CD4-positive, alpha-beta T cell treated with Interleukin-1 beta for 1 hour (primary cell): ENCODE measurements at regions not wholly inside any gene's neighbourhood (a gene's known extent, or its start where the extent isn't known, plus 50 kb on each side); places are given as distances from the start of the nearest gene placed in this dataset.
"Not testable (repeated sequence)": the region's sequence is repeated elsewhere in the genome, so short reads cannot be mapped to it uniquely, and the experiment has no call there.

ENCODE experiments used
- DNase-seq, 2 donors: peaks; one replicate each; pipeline ENCODE4 v3.0.0-alpha.2; 2020 to 2022

DNA sequence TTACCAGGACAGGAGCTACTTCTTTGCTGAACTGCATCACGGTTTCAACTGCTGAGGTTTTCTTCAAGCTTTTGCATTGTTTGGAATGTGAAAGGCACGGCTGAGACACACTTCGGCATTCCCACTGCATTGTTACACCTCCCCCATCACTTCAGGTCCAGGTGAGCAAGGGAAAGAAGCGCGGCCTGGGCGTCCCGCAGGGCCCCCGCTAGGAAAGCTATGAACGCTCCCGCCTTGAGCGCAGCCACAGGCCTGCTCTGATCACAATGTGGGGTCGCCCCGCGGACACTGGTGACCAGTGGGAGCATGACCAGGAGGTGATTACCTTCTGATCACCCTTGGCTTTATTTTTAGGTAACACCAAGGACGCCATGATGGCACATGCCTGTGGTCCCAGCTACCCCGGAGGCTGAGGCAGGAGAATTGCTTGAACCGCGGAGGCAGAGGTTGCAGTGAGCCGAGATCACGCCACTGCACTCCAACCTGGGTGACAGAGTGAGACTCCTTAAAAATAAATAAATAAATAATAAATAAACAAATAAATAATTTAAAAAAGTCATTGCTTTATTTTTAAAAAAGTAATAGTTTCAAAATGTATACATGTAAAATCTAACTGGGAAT, 82.2 kb upstream of the ANTXRL start:
- DNase-seq, result not testable (repeated sequence)

DNA sequence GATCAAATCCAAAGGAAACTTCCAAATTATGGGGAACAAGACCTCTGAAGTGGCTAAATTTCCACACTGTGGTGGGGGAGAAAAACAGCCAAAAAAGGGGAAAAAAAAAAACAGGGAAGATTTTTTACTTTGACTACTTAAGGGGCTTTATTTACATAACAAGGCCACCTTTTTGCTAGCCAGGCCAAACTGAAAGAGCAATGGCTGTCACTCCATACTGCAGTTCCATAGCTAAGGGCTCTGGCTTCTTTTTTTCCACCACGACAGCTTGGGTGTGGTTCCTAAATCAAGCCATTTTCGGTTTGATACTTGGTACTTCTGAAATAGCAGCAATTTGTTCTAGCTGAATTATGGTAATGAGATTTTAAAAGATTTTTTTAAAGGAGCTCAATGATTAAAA, 76.4 kb upstream of the ANTXRL start:
- DNase-seq, result not testable (repeated sequence)

DNA sequence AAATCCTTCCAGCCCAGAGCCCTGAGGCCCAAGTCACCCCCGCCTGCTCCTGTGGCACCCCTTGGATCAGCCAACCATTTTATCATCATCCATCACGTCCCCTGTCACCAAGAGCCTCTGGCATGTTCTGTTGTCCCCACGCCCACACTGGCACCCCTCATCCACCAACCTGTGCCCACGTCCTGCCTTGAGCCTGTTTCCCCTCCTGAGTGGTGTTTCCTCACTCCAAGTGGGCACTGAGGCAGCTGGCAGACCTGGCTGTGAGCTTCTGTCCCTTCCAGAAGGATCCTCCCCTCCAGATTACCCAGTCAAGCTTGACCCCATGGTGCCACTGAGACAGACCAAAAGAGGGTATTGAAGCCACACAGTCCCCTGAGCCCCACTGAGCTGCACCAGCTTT, 71.4 kb upstream of the ANTXRL start:
- no peak for DNase-seq

DNA sequence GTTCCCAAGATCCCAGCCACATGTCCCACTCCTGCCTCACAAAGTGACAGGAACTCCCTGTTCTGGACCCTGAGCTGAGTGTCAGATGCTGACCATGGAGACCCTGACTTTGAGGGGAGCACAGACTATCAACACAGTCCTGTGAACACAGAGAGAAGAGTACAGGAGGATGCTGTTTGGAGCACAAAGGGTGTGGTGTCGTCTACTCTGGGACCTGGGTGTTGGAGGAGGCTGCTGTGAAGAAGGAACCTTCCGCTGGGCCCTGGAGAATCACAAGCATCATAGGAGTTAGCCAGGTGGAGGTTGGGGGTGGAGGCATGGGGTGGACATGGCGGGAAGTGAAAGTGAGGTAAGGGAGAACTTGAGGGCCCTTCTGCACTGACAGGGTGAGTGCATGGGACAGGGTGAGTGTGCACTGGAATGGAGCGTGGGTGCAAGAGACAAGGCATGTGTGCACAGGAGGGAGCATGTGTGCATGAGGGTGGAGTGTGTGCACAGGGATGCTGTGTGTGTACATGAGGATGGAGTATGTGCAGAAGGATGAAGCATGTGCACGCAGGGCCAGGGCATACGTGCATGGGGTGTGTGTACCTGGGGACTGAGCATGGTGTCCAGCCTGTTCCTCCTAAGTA, 70.7 kb upstream of the ANTXRL start:
- no peak for DNase-seq

DNA sequence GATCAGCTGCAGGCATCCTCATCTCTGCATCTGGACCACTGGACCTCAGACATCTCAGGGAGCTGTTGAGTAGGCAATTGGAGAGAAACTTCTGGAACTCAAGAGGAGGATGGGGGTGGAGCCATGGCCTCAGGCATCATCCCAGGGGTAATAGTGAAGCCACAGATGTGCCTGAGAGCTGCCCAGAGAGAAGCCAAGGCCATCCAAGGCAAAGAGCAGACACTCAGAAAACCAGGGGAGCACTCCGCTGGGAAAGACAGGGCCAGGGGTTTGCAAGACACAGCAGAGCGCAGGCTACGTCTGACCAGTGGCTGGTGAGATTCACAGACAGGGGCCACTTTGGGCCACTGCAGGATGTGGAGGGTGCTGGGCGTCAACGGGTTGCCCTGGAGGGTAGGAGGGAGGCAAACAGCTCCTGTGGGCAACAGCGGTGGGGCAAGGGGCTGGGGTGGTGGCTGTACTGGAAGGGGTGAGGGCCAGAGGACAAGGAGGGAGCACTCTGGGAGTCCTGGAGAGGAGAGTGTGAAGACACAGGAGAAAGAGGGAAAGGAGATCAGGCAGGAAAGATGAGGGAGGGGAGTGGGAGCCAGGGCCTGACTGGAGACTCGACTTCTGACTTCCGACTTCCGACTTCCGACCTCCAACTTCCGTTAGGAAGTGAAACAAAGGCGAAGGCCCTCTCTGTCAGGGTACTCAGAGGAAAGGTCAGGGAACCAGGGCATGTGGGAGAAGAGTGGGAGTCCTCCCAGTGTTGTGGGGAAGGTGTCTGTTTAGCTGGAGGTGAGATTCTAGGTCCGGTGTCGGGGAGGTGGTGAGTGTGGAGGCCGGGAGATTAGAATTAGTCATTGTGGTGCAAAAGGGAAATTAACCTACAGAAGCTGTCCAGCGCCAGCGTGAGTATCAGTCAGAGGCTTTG, 69.7 kb upstream of the ANTXRL start:
- DNase-seq, result no peak

DNA sequence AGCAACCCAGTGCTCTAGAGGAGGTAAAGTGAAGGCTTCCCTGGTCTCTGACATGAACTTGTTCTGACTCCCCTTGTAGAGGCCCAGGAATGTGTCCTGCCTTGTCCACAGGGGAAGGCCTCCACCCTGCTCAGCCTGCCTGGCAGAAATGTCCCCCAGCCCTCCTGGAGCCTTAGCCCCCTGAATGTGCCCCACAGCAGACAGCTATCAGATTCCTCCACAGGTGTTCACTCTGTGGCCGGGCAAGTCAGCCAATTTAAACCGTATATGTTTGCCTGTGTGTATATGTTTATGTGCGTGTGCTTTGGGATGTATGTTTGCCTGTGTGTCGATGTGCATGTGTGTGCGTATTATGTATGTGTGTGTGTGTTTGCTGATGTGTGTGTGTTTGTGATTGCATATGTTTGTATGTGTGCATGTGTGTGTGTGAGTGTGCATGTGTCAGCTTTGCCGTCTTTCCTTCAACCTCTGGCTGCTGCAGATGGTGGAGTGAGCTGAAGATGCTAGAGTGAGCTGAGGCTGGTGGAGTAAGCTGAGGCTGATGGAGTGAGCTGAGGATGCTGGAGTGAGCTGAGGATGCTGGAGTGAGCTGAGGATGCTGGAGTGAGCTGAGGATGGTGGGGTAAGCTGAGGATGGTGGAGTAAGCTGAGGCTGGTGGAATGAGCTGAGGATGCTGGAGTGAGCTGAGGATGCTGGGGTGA, 68.9 kb upstream of the ANTXRL start:
- no peak for DNase-seq

DNA sequence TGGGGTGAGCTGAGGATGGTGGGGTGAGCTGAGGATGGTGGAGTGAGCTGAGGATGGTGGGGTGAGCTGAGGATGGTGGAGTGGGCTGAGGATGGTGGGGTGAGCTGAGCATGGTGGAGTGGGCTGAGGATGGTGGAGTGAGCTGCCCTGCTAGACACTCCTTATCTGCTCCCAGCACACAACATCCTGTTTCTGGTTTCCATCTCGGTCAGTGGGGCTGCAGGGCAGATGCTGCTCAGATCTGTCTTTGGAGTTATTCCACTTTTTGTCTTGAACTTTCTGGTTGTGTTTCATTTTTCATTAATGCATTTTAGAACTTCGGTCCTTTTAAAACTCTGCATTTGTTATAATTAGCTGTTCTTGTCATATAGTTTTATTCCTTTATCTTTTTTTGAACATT, 67.9 kb upstream of the ANTXRL start:
- DNase-seq, result no peak

DNA sequence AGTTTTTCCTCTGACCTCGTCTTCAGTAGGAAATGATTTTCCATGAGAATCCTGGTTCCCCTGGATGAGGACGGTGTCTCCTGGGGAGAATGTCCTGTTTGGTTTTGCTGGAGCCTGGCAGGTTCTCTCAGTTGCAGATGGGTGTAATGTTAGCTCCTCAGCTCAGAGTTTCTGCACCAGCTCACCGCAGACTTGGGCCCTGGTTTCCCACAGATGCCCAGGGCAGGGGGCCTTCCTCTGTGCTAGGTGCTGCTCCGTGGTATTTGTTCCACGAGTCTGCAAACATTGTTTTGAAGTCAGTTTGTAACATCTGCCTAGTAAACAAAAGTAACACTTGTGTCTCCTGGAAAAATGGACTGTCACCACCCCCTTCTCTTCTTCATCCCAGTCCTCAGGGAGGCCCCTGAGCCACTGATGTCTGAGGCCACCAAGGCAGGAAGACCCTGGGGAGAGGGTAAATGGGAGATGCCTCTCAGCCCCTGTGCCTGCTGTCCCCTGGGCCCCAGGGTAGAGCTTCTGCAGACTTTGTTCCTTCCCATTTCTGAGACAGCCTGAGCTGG, 67.3 kb upstream of the ANTXRL start:
- not testable (repeated sequence) for DNase-seq

DNA sequence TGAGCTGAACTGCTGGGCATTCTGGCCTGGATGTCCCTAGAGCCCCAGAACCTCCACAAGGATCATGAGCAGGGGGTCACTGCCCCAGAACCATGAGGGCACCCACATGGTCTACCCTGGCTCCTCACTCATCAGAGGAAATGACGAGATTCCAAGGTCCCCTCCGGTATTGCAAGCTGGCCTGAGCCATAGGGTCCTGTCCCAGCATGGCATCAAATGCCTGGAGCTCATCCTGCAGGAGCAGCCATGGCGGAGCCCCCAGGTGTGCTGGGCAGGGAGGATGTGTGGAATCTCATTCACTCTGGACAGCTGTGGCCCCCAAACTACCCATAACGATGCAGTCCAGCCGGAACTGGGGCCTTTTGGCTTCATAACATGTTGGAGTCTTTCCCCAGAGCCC, 66.6 kb upstream of the ANTXRL start:
- no peak for DNase-seq

DNA sequence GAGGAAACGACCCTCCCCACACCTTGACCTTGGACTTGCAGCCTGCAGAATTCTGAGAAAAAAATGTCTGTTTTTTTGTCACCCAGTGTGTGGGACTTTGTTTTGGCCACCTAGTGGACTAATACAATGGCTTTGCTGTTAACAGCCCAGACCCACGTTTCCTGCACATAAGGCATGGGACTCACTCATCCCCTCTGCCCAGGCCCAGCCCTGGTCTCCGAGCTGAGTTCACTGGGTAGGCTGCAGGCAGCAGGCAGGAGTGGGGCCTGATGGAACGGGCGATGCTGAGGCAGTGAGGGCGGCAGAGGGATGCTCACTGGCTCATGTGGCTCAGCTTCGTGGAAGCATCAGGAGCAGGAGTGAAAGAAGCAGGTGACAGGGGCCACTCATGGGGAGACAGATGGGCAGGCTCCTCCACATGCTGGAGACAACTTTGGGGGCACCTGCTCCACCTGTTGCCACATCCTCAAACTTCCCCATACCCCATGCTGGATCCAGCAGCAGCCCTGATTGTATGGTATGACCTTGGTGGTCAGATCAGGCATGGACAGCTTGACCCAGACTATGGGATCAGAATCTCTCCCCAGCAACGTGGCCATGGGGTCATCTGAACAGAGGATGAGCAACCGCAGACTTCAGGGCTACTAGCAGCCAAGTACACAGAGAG, 65.8 kb upstream of the ANTXRL start:
- no peak for DNase-seq

DNA sequence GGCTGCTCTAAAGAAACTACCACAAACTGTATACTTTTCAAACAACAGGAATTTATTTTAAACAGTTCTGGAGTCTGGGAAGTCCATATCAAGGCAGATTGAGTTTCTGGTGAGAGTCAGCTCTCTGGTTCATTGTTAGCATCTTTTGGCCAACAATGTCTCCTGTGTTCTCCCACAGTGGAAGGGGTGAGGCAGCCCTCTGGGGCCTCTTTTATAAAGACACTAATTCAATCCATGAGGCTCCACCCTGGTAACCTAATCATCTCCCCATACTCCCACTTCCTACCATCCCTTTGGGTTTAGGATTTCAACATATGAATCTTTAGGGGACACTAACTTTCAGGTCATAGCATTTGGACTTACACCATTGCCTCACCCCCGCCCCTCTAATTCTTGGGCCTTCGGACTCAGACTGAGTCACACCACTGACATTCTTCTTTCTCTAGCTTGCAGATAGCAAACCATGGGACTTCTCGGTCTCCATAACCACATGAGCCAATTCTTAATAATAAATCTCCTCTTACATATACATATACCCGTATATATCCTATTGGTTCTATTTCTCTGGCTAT, 64.3 kb upstream of the ANTXRL start:
- DNase-seq, result no peak

DNA sequence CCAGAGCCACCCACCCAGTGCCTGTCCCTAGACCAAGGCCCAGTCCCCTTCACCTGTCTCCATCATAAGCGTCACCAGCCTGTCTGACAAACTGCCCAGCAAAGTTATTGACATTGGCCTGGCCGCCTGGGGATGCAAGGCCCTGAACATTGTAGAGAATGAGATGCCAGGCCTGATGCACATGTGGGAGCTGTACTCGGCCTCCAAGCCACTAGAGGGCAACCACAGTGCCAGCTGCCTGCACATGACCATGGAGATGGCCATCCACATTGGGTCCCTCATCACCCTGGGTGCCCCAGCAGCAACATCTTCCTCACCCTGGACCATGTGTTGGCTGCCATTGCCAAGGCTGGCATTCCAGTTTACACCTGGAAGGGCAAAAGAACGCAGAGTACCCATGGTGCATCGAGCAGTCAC, 63.7 kb upstream of the ANTXRL start:
- no peak for DNase-seq

DNA sequence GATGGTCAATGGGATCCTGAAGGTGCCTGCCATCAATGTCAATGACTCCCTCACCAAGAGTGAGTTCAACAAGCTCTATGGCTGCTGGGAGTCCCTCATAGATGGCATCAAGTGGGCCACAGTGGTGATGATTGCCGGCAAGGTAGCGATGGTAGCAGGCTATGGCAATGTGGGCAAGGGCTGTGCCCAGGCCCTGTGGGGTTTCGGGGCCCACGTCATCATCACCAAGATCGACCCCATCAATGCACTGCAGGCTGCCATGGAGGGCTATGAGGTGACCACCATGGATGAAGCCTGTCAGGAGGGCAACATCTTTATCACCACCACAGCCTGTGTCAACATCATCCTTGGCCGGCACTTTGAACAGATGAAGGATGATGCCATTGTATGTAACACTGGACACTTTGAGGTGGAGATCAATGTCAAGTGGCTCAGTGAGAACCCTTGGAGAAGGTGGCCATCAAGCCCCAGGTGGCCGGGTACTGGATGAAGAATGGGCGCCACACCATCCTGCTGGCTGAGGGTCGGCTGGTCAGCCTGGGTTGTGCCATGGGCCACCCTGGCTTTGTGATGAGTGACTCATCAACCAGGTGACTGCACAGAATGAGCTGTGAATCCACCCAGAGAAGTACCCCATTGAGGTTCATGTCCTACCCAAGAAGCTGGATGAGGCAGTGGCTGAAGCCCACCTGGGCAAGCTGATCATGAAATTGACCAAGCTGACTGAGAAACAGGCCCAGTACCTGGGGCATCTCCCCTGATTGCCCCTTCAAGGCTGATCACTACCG, 63.0 kb upstream of the ANTXRL start:
- DNase-seq, result no peak

DNA sequence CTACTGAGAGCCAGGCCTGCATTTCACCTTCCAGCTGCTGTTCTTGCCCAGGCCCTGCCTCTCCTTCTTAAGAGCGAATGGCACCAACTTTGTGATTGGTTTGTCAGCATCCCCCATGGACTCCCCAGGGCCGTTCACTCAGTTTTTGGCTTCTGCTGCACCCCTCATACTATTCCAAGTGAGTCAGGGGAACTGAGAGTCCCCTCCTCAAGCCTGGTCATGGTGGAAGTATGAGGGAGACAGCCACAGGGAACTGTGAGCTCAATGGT, 62.4 kb upstream of the ANTXRL start:
- DNase-seq, result no peak

DNA sequence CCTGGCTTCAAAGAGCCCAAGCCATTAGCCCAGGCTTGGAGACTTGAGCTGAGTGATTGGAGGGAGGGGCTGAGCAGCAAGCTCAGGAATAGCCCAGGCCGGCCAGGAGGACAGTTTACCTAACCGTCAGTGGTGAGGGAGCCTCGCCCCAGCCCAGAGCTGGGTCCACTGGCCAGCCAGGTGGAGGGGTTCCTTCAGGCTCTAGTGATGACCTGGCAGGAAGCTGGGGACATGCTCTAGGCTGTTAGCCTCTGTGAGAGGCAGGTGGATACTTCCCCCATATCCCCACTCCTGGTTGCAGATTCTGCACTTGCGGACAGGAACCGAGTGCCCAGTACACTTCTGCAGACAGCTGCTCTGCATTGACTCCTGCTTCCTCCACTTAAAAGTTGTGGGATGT, 61.2 kb upstream of the ANTXRL start:
- DNase-seq, result no peak

DNA sequence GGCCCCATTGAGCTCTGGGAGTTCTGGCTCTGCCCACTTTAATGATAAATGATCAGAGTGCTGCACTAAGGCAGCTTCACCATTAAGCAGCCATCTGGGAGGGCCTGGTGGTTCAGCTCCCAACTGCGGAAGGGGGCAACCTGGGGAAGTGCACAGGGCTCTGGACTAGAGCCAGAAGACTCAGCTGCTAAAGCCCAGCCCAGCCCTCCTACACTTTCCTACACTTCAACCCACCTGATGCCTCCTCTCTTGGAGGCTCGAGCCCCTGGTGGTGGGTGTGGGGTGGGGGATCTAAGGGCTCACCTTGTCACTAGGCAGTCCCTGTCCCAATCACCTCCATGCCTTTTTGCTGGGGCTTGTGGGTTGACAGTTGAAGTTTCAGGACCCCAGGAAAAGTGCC, 60.6 kb upstream of the ANTXRL start:
- no peak for DNase-seq

DNA sequence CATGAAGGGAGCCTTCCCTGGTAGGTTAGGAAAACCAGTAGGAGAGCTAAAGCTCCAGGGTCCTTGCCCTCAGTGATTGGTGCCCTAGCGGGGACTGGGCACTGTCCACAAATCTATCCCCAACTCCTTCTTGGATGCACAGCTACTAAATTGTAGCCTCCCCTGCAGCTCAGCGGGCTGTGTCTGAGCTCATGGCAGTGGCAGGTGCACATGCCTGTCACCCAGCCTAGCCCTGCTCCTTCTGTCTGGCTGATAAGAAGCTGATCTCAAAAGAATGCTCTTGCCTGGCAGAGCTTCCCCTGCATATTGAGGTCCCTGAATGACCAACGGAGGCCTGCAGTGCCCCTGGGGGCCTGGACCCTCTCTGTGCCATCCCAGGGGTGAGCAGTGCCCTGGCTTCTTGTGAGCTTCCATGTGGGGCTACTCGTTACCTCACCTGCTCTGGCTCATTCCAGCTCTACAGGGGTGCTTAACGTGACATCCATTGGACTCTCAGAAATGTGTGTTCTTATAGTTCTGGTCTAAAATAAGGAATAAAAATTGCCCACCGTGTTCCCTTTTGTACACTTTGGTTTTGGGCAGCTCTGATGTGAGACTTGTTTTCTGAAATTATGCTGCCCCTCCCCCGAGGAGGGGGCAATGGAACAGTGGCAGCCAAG, 59.8 kb upstream of the ANTXRL start:
- no peak for DNase-seq

DNA sequence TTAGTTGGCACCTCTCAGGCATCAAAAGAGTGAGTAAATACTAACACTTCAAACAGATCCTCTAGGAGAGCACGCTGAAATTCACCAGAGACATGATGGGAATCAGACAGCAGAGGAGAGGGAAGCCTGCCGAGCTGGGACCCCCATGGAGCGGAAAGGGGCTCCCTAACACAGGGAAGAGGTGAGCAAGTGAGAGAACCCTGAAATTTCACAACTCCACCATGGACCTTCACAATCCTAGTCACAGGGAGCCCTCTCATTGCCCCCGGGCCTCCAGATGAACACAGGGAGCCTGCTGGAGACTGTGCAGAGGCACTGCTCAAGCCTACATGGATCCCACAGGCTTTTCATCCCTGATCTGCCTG, 59.2 kb upstream of the ANTXRL start:
- DNase-seq, result no peak

DNA sequence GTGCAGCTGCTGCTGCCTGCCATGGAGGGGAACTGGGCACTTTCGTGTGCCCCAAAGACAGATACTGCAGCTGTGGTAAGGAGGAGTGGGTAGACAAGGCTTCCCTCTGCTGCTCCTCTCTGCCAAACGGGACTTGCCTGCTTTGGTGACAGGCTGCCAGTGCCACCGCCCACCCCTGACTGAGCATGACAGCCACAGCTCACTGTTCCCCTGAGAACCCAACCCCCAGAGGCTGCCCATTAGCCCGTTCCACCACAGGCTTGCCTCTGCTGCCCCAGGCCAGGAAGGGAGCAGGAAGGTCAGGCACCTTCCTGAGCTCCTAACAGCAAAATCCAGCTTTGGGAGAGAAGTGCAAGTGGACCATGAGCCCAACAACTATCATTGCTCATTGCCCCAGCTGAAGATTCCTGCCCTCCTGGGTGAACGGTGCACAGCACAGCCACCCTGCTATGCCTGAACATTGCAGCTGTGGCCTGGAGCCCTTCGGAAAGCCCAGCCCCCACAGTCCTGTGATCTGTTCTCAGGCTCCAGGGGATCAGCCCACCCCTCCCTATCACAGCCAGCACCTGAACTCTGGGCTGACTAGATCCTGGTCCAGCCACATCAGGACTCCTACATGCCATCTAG, 58.7 kb upstream of the ANTXRL start:
- no peak for DNase-seq

DNA sequence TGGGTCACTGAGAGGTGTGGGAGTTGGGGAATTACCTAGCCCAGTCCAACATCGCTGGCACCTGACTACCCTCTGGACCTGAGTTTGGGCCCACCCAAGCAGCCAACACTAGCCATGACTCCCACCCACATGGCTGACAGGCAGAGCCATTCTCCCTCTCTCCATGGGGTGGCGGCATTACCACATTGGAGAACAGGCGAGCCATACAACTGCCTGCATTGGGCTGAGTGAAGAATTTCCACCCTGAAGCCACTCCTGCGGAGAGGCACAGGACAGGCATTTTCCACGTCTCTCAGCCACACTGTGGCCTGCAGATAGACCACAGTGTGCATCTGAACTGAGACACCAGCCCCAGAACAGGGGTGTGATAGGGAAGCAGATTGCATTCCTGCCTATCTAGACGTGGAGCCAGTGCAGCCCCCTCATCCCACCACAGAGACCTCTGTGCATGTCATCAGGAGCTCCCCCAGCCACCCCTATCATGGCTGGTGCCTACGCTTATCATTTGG, 58.2 kb upstream of the ANTXRL start:
- DNase-seq, result peak; percentile 56
